ENCODE measurements at regions not wholly inside any gene's neighbourhood (a gene's known extent, or its start where the extent isn't known, plus 50 kb on each side); places are given as distances from the start of the nearest gene placed in this dataset.

- TF ChIP-seq, protein P1, sequence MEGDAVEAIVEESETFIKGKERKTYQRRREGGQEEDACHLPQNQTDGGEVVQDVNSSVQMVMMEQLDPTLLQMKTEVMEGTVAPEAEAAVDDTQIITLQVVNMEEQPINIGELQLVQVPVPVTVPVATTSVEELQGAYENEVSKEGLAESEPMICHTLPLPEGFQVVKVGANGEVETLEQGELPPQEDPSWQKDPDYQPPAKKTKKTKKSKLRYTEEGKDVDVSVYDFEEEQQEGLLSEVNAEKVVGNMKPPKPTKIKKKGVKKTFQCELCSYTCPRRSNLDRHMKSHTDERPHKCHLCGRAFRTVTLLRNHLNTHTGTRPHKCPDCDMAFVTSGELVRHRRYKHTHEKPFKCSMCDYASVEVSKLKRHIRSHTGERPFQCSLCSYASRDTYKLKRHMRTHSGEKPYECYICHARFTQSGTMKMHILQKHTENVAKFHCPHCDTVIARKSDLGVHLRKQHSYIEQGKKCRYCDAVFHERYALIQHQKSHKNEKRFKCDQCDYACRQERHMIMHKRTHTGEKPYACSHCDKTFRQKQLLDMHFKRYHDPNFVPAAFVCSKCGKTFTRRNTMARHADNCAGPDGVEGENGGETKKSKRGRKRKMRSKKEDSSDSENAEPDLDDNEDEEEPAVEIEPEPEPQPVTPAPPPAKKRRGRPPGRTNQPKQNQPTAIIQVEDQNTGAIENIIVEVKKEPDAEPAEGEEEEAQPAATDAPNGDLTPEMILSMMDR (IDR thresholded peaks at IDR 0.05; ENCODE audit: poor library complexity, severe bottlenecking): no peak
- TF ChIP-seq EZH2 (IDR thresholded peaks at IDR 0.05; ENCODE audit: borderline replicate concordance, insufficient read depth, low read length, poor library complexity, severe bottlenecking) (no peak), SMC3 (conservative IDR thresholded peaks at IDR 0.05; ENCODE audit: poor library complexity) (no peak), POLR2AphosphoS5 (IDR thresholded peaks at IDR 0.05) (peak; percentile 34)
- TF ChIP-seq, protein P2, sequence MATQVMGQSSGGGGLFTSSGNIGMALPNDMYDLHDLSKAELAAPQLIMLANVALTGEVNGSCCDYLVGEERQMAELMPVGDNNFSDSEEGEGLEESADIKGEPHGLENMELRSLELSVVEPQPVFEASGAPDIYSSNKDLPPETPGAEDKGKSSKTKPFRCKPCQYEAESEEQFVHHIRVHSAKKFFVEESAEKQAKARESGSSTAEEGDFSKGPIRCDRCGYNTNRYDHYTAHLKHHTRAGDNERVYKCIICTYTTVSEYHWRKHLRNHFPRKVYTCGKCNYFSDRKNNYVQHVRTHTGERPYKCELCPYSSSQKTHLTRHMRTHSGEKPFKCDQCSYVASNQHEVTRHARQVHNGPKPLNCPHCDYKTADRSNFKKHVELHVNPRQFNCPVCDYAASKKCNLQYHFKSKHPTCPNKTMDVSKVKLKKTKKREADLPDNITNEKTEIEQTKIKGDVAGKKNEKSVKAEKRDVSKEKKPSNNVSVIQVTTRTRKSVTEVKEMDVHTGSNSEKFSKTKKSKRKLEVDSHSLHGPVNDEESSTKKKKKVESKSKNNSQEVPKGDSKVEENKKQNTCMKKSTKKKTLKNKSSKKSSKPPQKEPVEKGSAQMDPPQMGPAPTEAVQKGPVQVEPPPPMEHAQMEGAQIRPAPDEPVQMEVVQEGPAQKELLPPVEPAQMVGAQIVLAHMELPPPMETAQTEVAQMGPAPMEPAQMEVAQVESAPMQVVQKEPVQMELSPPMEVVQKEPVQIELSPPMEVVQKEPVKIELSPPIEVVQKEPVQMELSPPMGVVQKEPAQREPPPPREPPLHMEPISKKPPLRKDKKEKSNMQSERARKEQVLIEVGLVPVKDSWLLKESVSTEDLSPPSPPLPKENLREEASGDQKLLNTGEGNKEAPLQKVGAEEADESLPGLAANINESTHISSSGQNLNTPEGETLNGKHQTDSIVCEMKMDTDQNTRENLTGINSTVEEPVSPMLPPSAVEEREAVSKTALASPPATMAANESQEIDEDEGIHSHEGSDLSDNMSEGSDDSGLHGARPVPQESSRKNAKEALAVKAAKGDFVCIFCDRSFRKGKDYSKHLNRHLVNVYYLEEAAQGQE (IDR thresholded peaks at IDR 0.05; ENCODE audit: borderline replicate concordance): no peak
Measured at GRCh38 chr9:75452512-75452911, 364.2 kb downstream of the OSTF1 start.
